ENCODE measurements at regions not wholly inside any gene's neighbourhood (a gene's known extent, or its start where the extent isn't known, plus 50 kb on each side); places are given as distances from the start of the nearest gene placed in this dataset.

GRCh38 chr4:189525304-189525703 lies 415.4 kb upstream of the FRG1 start (continued):
- no peak for TF ChIP-seq REST (IDR thresholded peaks at IDR 0.05; ENCODE audit: low read depth)
- TF ChIP-seq ZFX (IDR thresholded peaks at IDR 0.05): no peak
- TF ChIP-seq EZH2 (IDR thresholded peaks at IDR 0.05): no peak

GRCh38 chr4:189530848-189531247 lies 409.8 kb upstream of the FRG1 start:
- intact Hi-C loops (cut with micrococcal nuclease): no loop called here
- no TSS peak for BruUV-seq (replicated peaks)
- Histone ChIP-seq H3K9me3 (ENCODE audit: control insufficient read depth in 1 of 2, insufficient read depth in 1 of 2, low read depth in 1 of 2, low read length in 2 of 2) (peaks cover 8 to 14% of the 10 kb centered on the region in 2 experiments; a peak in 2 of 4 replicates), H3K9me2 (ENCODE audit: insufficient read depth) (no peaks in the 10 kb centered on the region), H2AFZ (ENCODE audit: low read depth, low read length, poor library complexity, severe bottlenecking) (no peak overlapping the region), H3K4me2 (ENCODE audit: low read length) (no peak overlapping the region), H4K20me1 (ENCODE audit: insufficient read depth) (no peaks in the 10 kb centered on the region), H3K4me1 (ENCODE audit: control insufficient read depth in 1 of 2, insufficient read depth in 2 of 2, low read length in 2 of 2) (no peaks in the 10 kb centered on the region), H3K9ac (ENCODE audit: low read length) (no peak overlapping the region), H3K27ac (ENCODE audit: low read depth, low read length) (no peak overlapping the region), H3K79me2 (ENCODE audit: insufficient read depth, low read length) (no peaks in the 10 kb centered on the region), H3K4me3 (replicated peaks in 1 of 2; ENCODE audit: low read depth in 1 of 2, low read length in 2 of 2) (no peak overlapping the region), H3K36me3 (ENCODE audit: control insufficient read depth in 1 of 2, insufficient read depth in 2 of 2, low read length in 2 of 2) (no peaks in the 10 kb centered on the region), H3K27me3 (ENCODE audit: insufficient read depth, low read length) (no peaks in the 10 kb centered on the region)
- TF ChIP-seq ATF3 (IDR thresholded peaks at IDR 0.05): no peak
- TF ChIP-seq ELF1 (IDR thresholded peaks at IDR 0.05; ENCODE audit: borderline replicate concordance, low read depth): no peak
- no peak for TF ChIP-seq EZH2phosphoT487 (IDR thresholded peaks at IDR 0.05; ENCODE audit: borderline replicate concordance)
- TF ChIP-seq REST (IDR thresholded peaks at IDR 0.05; ENCODE audit: low read depth): no peak
- no peak for TF ChIP-seq MAX (IDR thresholded peaks at IDR 0.05)
- TF ChIP-seq POLR2AphosphoS5 (IDR thresholded peaks at IDR 0.05; ENCODE audit: low read depth, low read length): no peak
- TF ChIP-seq SIN3A (IDR thresholded peaks at IDR 0.05; ENCODE audit: low read depth): no peak
- no peak for TF ChIP-seq CBX3 (IDR thresholded peaks at IDR 0.05; ENCODE audit: low read depth)
- TF ChIP-seq EGR1 (IDR thresholded peaks at IDR 0.05; ENCODE audit: low read depth): no peak
- TF ChIP-seq ZFX (IDR thresholded peaks at IDR 0.05): no peak
- no peak for TF ChIP-seq YY1 (IDR thresholded peaks at IDR 0.05; ENCODE audit: extremely low read depth, insufficient replicate concordance, low read depth, low read length)
- no peak for TF ChIP-seq CEBPB (IDR thresholded peaks at IDR 0.05; ENCODE audit: low read depth)
- TF ChIP-seq RAD21 (IDR thresholded peaks at IDR 0.05; ENCODE audit: low read depth): no peak
- RAD21 ChIA-PET (ENCODE audit: low non-redundant PET in 1 of 2, low total read pairs in 2 of 2, uncharacterized antibody in 2 of 2, unreplicated experiment in 2 of 2): no interaction called here
- ATAC-seq: no peak
- no peak for DNase-seq (ENCODE audit: low read depth, low spot score)
- CTCF ChIA-PET: no interaction called here
- POLR2A ChIA-PET: no interaction called here
